HG03066 (cell line): ENCODE measurements at regions not wholly inside any gene's neighbourhood (a gene's known extent, or its start where the extent isn't known, plus 50 kb on each side); places are given as distances from the start of the nearest gene placed in this dataset.

ENCODE experiments used
- ATAC-seq: cut with Tn5 transposase; IDR thresholded peaks from one replicate; pipeline ENCODE4 v1.9.1; 2021; ENCODE audit warnings: low read depth; ENCODE audit not compliant: unreplicated experiment

GRCh38 chr10:10477844-10478243, 539.8 kb upstream of the CELF2 start:
- no peak for ATAC-seq

- no peak for ATAC-seq
Measured at GRCh38 chr10:10479465-10479864, 538.2 kb upstream of the CELF2 start.

DNA sequence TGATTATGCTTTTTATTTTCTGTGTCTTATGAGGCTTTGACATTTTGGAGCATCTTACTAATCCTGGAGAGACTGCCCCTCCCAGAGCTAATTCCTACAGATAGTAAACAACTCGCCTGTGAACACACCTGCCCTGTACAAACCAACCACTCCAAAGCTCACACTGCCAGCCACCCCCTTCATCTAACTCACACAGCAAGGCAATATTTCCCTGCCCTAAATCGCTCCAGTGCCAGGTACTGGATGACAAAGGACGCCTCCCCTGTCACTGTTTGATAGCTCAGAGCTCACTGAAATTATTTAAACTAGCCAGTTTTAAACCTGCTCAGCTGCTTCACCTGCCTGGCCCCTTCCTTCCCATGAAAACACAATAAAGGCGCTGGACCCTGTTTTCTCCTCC, 535.1 kb upstream of the CELF2 start:
- ATAC-seq, result no peak

DNA sequence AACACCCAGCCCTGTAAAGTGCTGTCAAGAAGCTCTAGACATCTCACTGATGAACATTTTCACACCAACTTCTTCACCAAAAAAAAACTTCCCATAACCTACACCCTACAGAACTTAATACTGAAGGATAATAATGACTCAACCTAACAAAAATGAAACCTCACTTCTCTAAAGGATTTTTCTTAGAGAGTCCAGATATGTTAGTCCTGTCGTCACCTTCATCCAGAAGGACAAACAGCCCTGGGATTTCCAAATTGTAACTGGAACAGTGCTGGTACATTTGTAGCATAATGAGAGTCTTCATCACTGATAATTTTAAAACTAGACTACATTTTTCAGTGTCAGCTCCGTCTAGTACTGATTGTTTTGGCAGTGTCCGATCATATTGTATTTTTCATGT, 528.6 kb upstream of the CELF2 start:
- no peak for ATAC-seq

GRCh38 chr10:10489805-10490571, 527.7 kb upstream of the CELF2 start:
- no peak for ATAC-seq

DNA sequence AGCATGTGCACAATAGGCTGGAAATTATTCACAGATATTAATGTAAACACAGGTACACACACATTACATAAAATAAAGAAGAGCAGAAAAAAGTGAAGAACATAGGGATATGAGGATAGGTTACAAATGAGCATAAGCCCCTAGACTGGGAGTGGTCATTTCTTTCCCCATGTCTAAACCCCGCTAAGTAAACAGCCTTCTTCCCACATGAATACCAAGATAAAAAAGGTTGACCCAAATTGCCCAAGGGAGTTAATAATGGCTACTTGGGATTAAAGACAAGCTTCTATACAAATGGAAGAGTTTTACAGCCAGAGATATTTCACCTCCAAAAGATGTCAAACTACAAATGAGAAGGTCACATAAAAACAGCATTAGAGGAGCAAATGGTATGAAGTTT, 527.1 kb upstream of the CELF2 start:
- no peak for ATAC-seq

DNA sequence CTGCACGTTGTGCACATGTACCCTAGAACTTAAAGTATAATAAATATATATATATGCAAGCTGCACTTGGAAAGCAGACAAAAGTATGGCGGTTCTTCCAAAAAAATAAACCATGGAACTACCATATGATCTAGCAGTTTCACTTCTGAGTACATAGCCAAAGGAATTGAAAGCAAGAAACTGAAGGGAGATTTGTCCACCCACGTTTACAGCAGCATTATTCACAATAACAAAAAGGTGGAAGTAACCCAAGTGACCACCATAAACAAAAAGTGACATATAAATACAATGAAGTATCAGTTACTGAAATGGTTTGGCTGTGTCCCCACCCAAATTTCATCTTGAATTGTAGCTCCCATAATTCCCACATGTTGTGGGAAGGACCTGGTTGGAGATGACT, 525.3 kb upstream of the CELF2 start:
- ATAC-seq, result no peak

- no peak for ATAC-seq
Measured at GRCh38 chr10:10493833-10494232, 523.8 kb upstream of the CELF2 start.

DNA sequence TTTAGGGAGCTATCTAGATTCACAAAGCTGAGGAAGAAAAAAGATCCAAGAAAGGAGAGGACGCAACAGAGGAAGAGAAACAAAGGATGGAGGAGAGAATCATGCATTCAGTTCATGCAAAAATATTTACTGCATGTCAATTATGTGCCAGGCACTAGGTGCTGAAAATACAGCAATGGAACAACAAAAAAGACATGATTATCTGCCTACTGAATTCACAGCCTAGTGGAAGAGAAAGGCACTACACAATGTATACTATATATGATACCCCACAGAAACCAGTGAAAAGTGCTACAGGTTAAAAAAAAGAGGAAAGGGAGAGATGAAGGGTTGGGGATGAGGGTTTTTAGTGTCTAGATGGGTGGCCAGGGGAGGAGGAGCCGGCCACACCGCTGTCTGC, 520.4 kb upstream of the CELF2 start:
- ATAC-seq, result no peak

GRCh38 chr10:10498781-10499180, 518.9 kb upstream of the CELF2 start:
- no peak for ATAC-seq

- no peak for ATAC-seq
Measured at GRCh38 chr10:10499839-10500238, 517.8 kb upstream of the CELF2 start.

DNA sequence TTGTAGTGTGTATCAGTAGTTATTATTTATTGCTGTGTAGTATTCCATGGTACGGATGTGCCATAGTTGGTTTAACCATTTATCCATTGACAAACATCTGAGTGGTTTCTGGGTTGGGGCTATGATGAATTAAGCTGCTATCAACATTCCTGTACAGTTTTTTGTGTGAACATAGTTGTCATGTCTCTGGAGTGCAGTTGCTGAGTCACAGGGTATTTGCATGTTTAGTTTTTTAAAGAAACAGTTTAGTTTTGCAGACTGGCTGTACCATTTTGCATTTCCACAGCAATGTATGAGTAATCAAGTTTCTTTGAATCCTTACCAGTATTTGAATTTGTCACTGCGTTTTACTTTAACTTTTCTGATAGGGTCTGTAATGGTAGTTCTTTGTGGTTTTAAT, 516.7 kb upstream of the CELF2 start:
- ATAC-seq, result no peak

GRCh38 chr10:10503772-10504171, 513.9 kb upstream of the CELF2 start:
- no peak for ATAC-seq

DNA sequence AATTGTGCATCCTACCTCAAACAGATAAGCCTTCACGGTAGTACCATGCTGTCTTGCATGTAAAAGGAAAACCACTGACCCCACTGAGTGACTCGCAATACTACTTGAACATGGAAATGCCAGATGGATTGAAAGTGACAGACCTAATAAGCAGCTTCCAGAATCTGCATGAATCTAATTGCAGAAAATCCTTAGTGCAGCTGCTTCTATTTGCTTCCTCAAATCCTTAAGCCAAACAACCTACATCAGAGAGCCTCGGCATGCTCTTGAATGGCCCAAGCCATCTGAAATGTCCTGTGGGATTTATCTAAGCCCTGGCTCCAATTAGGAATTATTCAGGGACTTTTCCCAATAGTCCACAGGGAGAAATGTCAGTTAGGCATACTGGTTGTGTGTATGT, 509.5 kb upstream of the CELF2 start:
- no peak for ATAC-seq

DNA sequence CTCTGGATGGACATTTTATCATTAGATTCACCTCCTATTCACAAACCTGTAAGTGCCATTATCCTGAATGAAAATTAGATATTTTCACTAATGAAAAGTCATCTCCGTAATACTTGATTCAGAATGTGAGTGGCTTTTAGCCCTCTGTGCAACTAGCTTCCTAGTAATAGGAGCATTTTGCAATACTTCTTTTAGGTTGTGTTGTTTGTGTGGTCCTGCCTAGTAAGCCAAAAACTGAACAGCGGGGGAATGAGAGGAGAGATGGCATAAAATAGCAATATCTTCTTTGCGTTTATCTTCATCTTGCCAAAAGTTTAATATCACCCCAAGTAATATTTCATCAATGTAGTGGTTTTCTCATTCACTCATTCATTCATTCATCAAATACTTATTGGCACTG, 507.5 kb upstream of the CELF2 start:
- ATAC-seq, result no peak

GRCh38 chr10:10513067-10513466, 504.6 kb upstream of the CELF2 start:
- no peak for ATAC-seq

DNA sequence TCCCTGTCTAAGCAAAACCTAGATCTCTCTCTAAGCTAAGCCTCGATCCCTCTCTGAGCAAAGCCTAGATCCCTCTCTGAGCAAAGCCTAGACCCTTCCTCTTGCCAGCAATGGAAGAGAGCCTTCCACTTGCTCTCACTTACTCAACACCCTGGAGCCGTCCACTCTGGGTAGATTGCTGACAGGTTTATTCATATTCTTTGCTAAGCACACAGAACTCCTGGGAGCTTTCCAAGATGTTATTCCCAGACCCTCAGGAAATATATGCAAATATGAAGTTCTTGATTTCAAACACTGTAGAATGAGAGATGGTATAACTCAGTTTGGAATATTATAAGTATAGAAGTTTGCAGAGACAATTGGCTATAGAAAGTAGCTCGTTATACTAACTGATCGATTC, 503.8 kb upstream of the CELF2 start:
- ATAC-seq, result no peak

DNA sequence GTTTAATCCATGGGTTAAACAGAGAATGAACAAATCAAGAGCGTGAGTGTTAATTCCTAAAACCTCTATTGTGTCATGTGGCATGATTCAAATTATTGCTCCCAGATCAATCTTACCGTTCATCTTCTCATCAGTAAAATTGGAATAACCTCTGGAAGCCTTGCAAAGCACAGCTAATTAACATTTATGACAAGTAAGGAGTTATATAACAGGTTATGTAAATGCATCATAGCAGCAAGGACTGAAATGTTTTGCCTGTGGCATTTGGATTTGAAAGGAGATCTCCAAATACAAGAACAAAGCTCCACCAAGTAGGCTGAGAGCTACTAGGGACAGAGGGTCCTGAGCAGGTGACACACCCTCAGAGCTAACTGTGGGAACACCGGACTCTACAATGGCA, 502.9 kb upstream of the CELF2 start:
- no peak for ATAC-seq

- ATAC-seq, result no peak
Measured at GRCh38 chr10:10515479-10516204, 502.0 kb upstream of the CELF2 start.

DNA sequence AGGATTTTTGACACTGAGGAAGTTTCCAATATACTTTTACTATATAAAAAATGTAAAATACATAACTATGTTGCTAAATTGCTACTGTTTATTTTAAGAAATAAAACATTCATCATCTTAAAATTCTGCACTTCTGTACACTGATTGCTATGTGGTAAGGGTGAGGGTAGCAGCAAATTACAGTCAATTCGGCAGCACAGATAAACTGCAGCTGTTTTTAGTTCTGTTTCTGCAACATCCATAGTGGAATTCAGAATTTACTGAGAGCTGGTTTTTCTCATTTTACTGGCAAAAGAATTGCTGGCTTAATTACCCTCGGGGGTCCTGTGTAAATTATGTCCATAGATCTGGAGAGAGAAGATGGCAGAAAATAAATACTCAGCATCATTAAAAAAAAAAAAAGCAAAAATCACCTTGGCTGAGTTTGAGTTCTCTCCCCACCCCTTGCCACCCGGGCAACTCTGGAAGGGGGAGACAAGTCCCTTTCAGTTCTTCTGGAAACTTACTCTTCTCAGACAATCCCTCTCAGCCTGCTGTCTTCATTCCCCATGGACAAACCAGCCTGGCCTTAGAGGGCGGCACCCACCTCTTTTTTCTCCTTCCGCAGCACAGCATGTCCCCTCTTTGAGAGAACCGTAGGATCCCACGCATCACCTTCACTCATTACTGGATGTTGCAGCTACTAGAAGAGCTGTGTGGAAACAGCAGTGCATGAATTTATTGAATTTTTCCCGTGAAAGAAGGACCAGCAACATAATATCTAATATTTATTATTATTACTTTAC, 501.1 kb upstream of the CELF2 start:
- ATAC-seq, result no peak

DNA sequence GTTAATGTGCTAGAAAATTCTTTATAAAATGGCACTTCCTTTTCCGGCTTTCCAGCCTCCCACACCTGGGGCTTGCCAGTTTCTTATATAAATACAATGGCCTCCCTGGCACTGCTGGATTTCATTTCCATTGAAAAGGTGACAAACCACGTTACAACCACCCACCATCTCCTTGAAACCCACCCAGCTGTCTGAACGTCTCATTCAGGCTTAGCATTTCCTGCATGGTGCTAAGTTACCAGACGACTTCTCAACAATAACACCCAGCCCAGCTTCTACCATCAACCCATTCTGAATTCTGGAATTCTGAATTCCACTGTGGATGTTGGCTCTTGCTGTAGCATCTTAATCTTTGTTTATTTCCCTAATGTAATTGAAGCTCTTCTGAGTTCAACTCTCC, 499.8 kb upstream of the CELF2 start:
- ATAC-seq, result no peak

- no peak for ATAC-seq
Measured at GRCh38 chr10:10519674-10520073, 498.0 kb upstream of the CELF2 start.
